HepG2 (cell line): ENCODE measurements at regions not wholly inside any gene's neighbourhood (a gene's known extent, or its start where the extent isn't known, plus 50 kb on each side); places are given as distances from the start of the nearest gene placed in this dataset.

ENCODE experiments used
- ATAC-seq: fragments of 200-7000 bp; cut with Tn5 transposase; 3 replicates; pipeline ENCODE4 v1.9.1; 2020; ENCODE audit warnings: mild to moderate bottlenecking, moderate library complexity
- BruUV-seq: library from RNA; stranded (reverse); fragments of 400-500 nt; replicated peaks from 2 replicates; lab custom pipeline; 2021; lab: Mats Ljungman, UMichigan
- CTCF ChIA-PET: fragments of 300-600 bp; formaldehyde crosslinking; extraction: SDS; loops from one replicate; lab custom pipeline; 2021; ENCODE audit warnings: low total read pairs, inconsistent platforms, low intra/inter-chr PET ratio; lab: Yijun Ruan, JAX
- POLR2A ChIA-PET: fragments of 350-600 bp; sonication (Branson Sonifier 250); formaldehyde crosslinking; loops from one replicate; lab custom pipeline; 2020; ENCODE audit warnings: antibody characterized with exemption, inconsistent platforms; lab: Yijun Ruan, JAX
- DNase-seq: peaks from one replicate; pipeline ENCODE4 v3.0.0-alpha.2; 2015; ENCODE audit warnings: low spot score
- FAIRE-seq: peaks from 3 replicates; lab custom pipeline; 2011; peaks lifted over from hg19 to GRCh38; lab: Jason Lieb, UNC
- H2AFZ ChIP-seq: one replicate; pipeline ENCODE4 v1.6.1; 2011; ENCODE audit warnings: low read length, inconsistent platforms
- H3K27ac ChIP-seq: fragments of 300-600 bp; 3 replicates; pipeline ENCODE4 v1.8.0; 2011; ENCODE audit warnings: mixed run types, mild to moderate bottlenecking, mixed read lengths, low read length, inconsistent platforms; ENCODE audit not compliant: insufficient read depth; ENCODE audit errors: extremely low read length
- H3K27me3 ChIP-seq, 2 experiments: fragments of 200-600 bp in 1 of 2; 2 replicates in 1 of 2; 3 replicates in 1 of 2; pipeline versions ENCODE4 v1.6.0 to v1.8.0; 2011; ENCODE audit warnings: low read length in 2 of 2, mild to moderate bottlenecking in 2 of 2, moderate library complexity in 2 of 2, inconsistent platforms in 1 of 2; ENCODE audit not compliant: insufficient read depth in 2 of 2, control insufficient read depth in 1 of 2
- H3K36me3 ChIP-seq, 2 experiments: fragments of 200-600 bp in 1 of 2; replicated peaks in 1 of 2; 2 replicates in 1 of 2; 3 replicates in 1 of 2; pipeline versions ENCODE4 v1.5.1 to v1.8.0; 2011; ENCODE audit warnings: low read length in 2 of 2, inconsistent platforms in 1 of 2; ENCODE audit not compliant: insufficient read depth in 2 of 2, control insufficient read depth in 1 of 2
- H3K4me1 ChIP-seq: 2 replicates; pipeline ENCODE4 v1.5.1; 2012; ENCODE audit warnings: low read length, inconsistent platforms; ENCODE audit not compliant: insufficient read depth
- H3K4me2 ChIP-seq: 2 replicates; pipeline ENCODE4 v1.6.0; 2011; ENCODE audit warnings: low read depth, low read length, inconsistent platforms
- H3K4me3 ChIP-seq, 3 experiments: fragments of 200-600 bp in 1 of 3; sonication (generic), shearing (Covaris generic) in 1 of 3; replicated peaks in 1 of 3; 2 replicates each; pipeline ENCODE4 v1.5.1; 2011 to 2016; ENCODE audit warnings: low read length in 3 of 3, inconsistent platforms in 2 of 3, low read depth in 2 of 3, mild to moderate bottlenecking in 2 of 3, control low read depth in 1 of 3, mixed read lengths in 1 of 3; ENCODE audit not compliant: insufficient read depth in 1 of 3
- H3K79me2 ChIP-seq: one replicate; pipeline ENCODE4 v1.6.1; 2011; ENCODE audit warnings: low read length, inconsistent platforms; ENCODE audit not compliant: insufficient read depth
- H3K9ac ChIP-seq: 2 replicates; pipeline ENCODE4 v1.6.0; 2011; ENCODE audit warnings: mild to moderate bottlenecking, low read depth, low read length, inconsistent platforms; ENCODE audit not compliant: insufficient read depth
- H3K9me3 ChIP-seq: 2 replicates; pipeline ENCODE4 v1.5.1; 2012; ENCODE audit warnings: mild to moderate bottlenecking, low read length
- H4K20me1 ChIP-seq: 2 replicates; pipeline ENCODE4 v1.6.0; 2011; ENCODE audit warnings: inconsistent platforms, mild to moderate bottlenecking, low read length, moderate library complexity; ENCODE audit not compliant: insufficient read depth
- EEA1 ChIP-seq: sonication (generic); formaldehyde crosslinking; IDR thresholded peaks from 2 replicates; pipeline ENCODE4 v1.5.1; 2020; ENCODE audit warnings: mild to moderate bottlenecking, missing genetic modification reagents, borderline replicate concordance
- KIAA2018 ChIP-seq: sonication (generic); formaldehyde crosslinking; IDR thresholded peaks from 2 replicates; pipeline ENCODE4 v1.5.0; 2020; ENCODE audit warnings: mild to moderate bottlenecking, missing genetic modification reagents, borderline replicate concordance
- MEIS1 ChIP-seq: sonication (generic); formaldehyde crosslinking; IDR thresholded peaks from 2 replicates; pipeline ENCODE4 v1.9.0; 2021; ENCODE audit warnings: mild to moderate bottlenecking, missing genetic modification reagents, moderate library complexity, borderline replicate concordance
- REST ChIP-seq, 2 experiments: IDR thresholded peaks; 2 replicates each; pipeline ENCODE4 v1.6.1; 2011 to 2012; ENCODE audit warnings: low read length in 2 of 2, borderline replicate concordance in 1 of 2, low read depth in 1 of 2, mild to moderate bottlenecking in 1 of 2, moderate library complexity in 1 of 2
- TP53 ChIP-seq: sonication (generic); formaldehyde crosslinking; conservative IDR thresholded peaks from 2 replicates; pipeline ENCODE4 v1.4.0; 2020; ENCODE audit warnings: missing genetic modification reagents
- ZBTB44 ChIP-seq: sonication (generic); formaldehyde crosslinking; IDR thresholded peaks from 2 replicates; pipeline ENCODE4 v1.4.0; 2020; ENCODE audit warnings: missing genetic modification reagents
- ZNF362 ChIP-seq: sonication (generic); formaldehyde crosslinking; IDR thresholded peaks from 2 replicates; pipeline ENCODE4 v1.4.0; 2020; ENCODE audit warnings: missing genetic modification reagents, mild to moderate bottlenecking, borderline replicate concordance
- WGBS: methylation state at CpG from one replicate; pipeline ENCODE4 v1.1.6; 2017; ENCODE audit warnings: low lambda C conversion rate; 5-methylcytosine and 5-hydroxymethylcytosine counted together
- in situ Hi-C: cut with HindIII; loops from 2 replicates; pipeline ENCODE4 v1.10.0; 2017; ENCODE audit warnings: low pct_unique_long_range_greater_than_20kb; ENCODE audit not compliant: extremely low pct_ligation_motif_present
- intact Hi-C: fragments of 100-400 bp; cut with micrococcal nuclease; formaldehyde crosslinking; loops from one replicate; pipeline ENCODE4 v1.10.0; 2022; ENCODE audit not compliant: unreplicated experiment

GRCh38 chr12:37545759-37546158 lies 770.8 kb upstream of the ALG10B start (continued):
- TF ChIP-seq KIAA2018 (CRISPR knock-in tag): no peak
- TF ChIP-seq, all 625 proteins: peak for 0

GRCh38 chr12:37546206-37546605 lies 770.4 kb upstream of the ALG10B start:
- Histone ChIP-seq H4K20me1 (no peaks in the 10 kb centered on the region), H3K9me3 (peaks cover 96% of the 10 kb centered on the region), H3K4me3 (no peak overlapping the region), H2AFZ (no peak overlapping the region), H3K79me2 (no peaks in the 10 kb centered on the region), H3K4me2 (no peak overlapping the region), H3K9ac (no peak overlapping the region), H3K27ac (no peak overlapping the region), H3K36me3 (no peaks in the 10 kb centered on the region), H3K27me3 (no peaks in the 10 kb centered on the region), H3K4me1 (no peaks in the 10 kb centered on the region)
- 60% methylated on average over 10 of the region's 10 CpGs for WGBS
- FAIRE-seq: no peak
- ChIA-PET CTCF (no interaction called here), POLR2A (no interaction called here)
- no peak for ATAC-seq
- intact Hi-C loops: no loop called here
- no TSS peak for BruUV-seq
- in situ Hi-C loops: no loop called here
- DNase-seq: no peak
- no peak for TF ChIP-seq MEIS1 (CRISPR knock-in tag)
- TF ChIP-seq EEA1 (CRISPR knock-in tag): no peak
- no peak for TF ChIP-seq ZBTB44 (CRISPR knock-in tag)
- TF ChIP-seq ZNF362 (CRISPR knock-in tag): no peak
- TF ChIP-seq TP53: no peak
- no peak for TF ChIP-seq REST (IDR thresholded peaks at IDR 0.05; ENCODE audit: borderline replicate concordance in 1 of 2, low read depth in 1 of 2, low read length in 2 of 2)
